ENCODE measurements at regions not wholly inside any gene's neighbourhood (a gene's known extent, or its start where the extent isn't known, plus 50 kb on each side); places are given as distances from the start of the nearest gene placed in this dataset.

GRCh38 chr4:164503874-164504273 lies 250.1 kb upstream of the SMIM31 start:
- Histone ChIP-seq H3K4me1 (no peaks in the 10 kb centered on the region), H3K9me3 (no peaks in the 10 kb centered on the region), H3K27me3 (no peaks in the 10 kb centered on the region), H3K27ac (no peak overlapping the region), H3K4me3 (no peak overlapping the region), H3K36me3 (ENCODE audit: low read depth, missing control alignments) (no peaks in the 10 kb centered on the region)
- TF ChIP-seq POLR2A (IDR thresholded peaks at IDR 0.05) = no peak
- TF ChIP-seq, protein P1, sequence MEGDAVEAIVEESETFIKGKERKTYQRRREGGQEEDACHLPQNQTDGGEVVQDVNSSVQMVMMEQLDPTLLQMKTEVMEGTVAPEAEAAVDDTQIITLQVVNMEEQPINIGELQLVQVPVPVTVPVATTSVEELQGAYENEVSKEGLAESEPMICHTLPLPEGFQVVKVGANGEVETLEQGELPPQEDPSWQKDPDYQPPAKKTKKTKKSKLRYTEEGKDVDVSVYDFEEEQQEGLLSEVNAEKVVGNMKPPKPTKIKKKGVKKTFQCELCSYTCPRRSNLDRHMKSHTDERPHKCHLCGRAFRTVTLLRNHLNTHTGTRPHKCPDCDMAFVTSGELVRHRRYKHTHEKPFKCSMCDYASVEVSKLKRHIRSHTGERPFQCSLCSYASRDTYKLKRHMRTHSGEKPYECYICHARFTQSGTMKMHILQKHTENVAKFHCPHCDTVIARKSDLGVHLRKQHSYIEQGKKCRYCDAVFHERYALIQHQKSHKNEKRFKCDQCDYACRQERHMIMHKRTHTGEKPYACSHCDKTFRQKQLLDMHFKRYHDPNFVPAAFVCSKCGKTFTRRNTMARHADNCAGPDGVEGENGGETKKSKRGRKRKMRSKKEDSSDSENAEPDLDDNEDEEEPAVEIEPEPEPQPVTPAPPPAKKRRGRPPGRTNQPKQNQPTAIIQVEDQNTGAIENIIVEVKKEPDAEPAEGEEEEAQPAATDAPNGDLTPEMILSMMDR (IDR thresholded peaks at IDR 0.05) = no peak
- DNase-seq = no peak
- WGBS, 2 donors = 73 to 90% methylated on average over 3 of the region's 3 CpGs
- intact Hi-C loops (cut with DNase I; ENCODE audit: low total_unique reads) = no loop called here

DNA sequence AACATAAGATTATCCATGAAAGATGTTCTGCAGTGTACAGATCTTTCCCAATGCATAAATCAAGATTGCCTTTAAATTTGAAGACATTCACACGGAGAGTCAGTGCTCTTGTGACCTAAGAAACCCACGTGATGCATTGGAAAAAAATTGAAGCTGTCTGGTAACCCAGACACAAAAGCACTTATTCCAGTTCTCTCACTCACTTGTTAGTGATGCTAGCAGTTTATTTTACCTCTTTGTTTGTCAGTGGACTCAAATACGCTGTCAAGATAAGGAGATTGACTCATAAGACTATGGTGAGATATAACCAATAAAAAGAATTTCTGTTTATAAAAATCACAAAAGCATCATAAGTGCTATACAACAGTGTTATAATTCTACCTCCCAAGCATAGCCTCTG lies 245.8 kb upstream of the SMIM31 start:
- TF ChIP-seq, protein P1 (IDR thresholded peaks at IDR 0.05) = no peak
- no peak for TF ChIP-seq POLR2A (IDR thresholded peaks at IDR 0.05)
- no peak for DNase-seq
- H3K4me3 ChIP-seq = no peak overlapping the region
- H3K4me1 ChIP-seq = no peaks in the 10 kb centered on the region
- 71 to 73% methylated on average over 3 of the region's 3 CpGs for WGBS, 2 donors
- H3K27me3 ChIP-seq = no peaks in the 10 kb centered on the region
- no peaks in the 10 kb centered on the region for H3K9me3 ChIP-seq
- no peaks in the 10 kb centered on the region for H3K36me3 ChIP-seq (ENCODE audit: low read depth, missing control alignments)
- intact Hi-C loops (cut with DNase I; ENCODE audit: low total_unique reads) = no loop called here
- H3K27ac ChIP-seq = no peak overlapping the region

DNA sequence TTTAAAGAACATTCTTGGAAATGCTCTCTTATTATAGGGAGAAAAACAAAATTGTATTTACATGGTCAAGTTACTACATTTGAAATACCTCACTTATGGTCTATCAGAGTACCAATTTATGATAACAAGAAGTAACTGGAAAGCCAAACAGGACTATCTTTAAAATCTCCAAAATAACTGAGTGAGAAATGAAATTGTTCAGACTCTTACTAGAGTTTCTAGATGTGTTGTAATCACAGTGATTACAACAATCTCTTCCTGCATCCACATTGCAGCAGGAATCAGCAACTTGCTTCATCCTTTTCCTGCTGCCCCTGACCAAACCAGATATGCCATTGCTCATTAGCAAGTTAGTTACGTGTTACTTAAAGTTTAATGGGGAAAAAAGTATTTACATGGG lies 245.2 kb upstream of the SMIM31 start:
- no peak for DNase-seq
- Histone ChIP-seq H3K27ac (no peak overlapping the region), H3K27me3 (no peaks in the 10 kb centered on the region), H3K36me3 (ENCODE audit: low read depth, missing control alignments) (no peaks in the 10 kb centered on the region), H3K4me3 (no peak overlapping the region), H3K4me1 (no peaks in the 10 kb centered on the region), H3K9me3 (no peaks in the 10 kb centered on the region)
- intact Hi-C loops (cut with DNase I; ENCODE audit: low total_unique reads) = no loop called here
- TF ChIP-seq, protein P1 (IDR thresholded peaks at IDR 0.05) = no peak
- no peak for TF ChIP-seq POLR2A (IDR thresholded peaks at IDR 0.05)
- WGBS, 2 donors = 83 to 89% methylated on average over 1 of the region's 1 CpG

- intact Hi-C loops (cut with DNase I; ENCODE audit: low total_unique reads) = no loop called here
- DNase-seq = no peak
- no peaks in the 10 kb centered on the region for H3K27me3 ChIP-seq
- H3K27ac ChIP-seq = no peak overlapping the region
- WGBS, 2 donors = 51 to 52% methylated on average over 3 of the region's 3 CpGs
- TF ChIP-seq, protein P1 (IDR thresholded peaks at IDR 0.05) = no peak
- TF ChIP-seq POLR2A (IDR thresholded peaks at IDR 0.05) = no peak
- no peaks in the 10 kb centered on the region for H3K9me3 ChIP-seq
- no peak overlapping the region for H3K4me3 ChIP-seq
- H3K36me3 ChIP-seq (ENCODE audit: low read depth, missing control alignments) = no peaks in the 10 kb centered on the region
- no peaks in the 10 kb centered on the region for H3K4me1 ChIP-seq
Observed at GRCh38 chr4:164509951-164510350, 244.0 kb upstream of the SMIM31 start.

GRCh38 chr4:164512124-164512523 lies 241.8 kb upstream of the SMIM31 start:
- Histone ChIP-seq H3K4me1 (no peaks in the 10 kb centered on the region), H3K9me3 (no peaks in the 10 kb centered on the region), H3K27me3 (no peaks in the 10 kb centered on the region), H3K27ac (no peak overlapping the region), H3K36me3 (ENCODE audit: low read depth, missing control alignments) (no peaks in the 10 kb centered on the region), H3K4me3 (no peak overlapping the region)
- no peak for TF ChIP-seq POLR2A (IDR thresholded peaks at IDR 0.05)
- TF ChIP-seq, protein P1 (IDR thresholded peaks at IDR 0.05) = no peak
- intact Hi-C loops (cut with DNase I; ENCODE audit: low total_unique reads) = no loop called here
- DNase-seq = no peak
- 84 to 93% methylated on average over 2 of the region's 2 CpGs for WGBS, 2 donors
